Heart left ventricle (tissue), 16 donors: ENCODE measurements at regions not wholly inside any gene's neighbourhood (a gene's known extent, or its start where the extent isn't known, plus 50 kb on each side); places are given as distances from the start of the nearest gene placed in this dataset.
"Not testable (repeated sequence)": the region's sequence is repeated elsewhere in the genome, so short reads cannot be mapped to it uniquely, and the experiment has no call there.

Experiments
- ATAC-seq, 4 donors: fragments of 200-7000 bp; cut with Tn5 transposase; one replicate each; pipeline ENCODE4 v1.9.1; 2020 to 2022; ENCODE audit warnings: moderate library complexity in 4 of 4, mild to moderate bottlenecking in 3 of 4, moderate number of reproducible peaks in 1 of 4
- DNase-seq, 5 donors: peaks; one replicate each; pipeline ENCODE4 v3.0.0-alpha.2; 2020
- H3K27ac ChIP-seq, 12 donors: fragments of 200-600 bp; sonication (generic) in 4 of 12; one replicate each; pipeline versions ENCODE4 v1.5.0 to v1.8.0; 2016 to 2022; ENCODE audit warnings: mild to moderate bottlenecking in 2 of 12
- H3K27me3 ChIP-seq, 9 donors: fragments of 200-600 bp; sonication (generic) in 2 of 9; one replicate each; pipeline versions ENCODE4 v1.5.1 to v1.8.0; 2016 to 2022; ENCODE audit warnings: mild to moderate bottlenecking in 3 of 9
- H3K36me3 ChIP-seq, 9 donors: fragments of 200-600 bp; sonication (generic) in 2 of 9; one replicate each; pipeline versions ENCODE4 v1.5.0 to v1.8.0; 2018 to 2022; ENCODE audit warnings: mild to moderate bottlenecking in 2 of 9
- H3K4me1 ChIP-seq, 12 donors: fragments of 200-600 bp; sonication (generic) in 4 of 12; one replicate each; pipeline versions ENCODE4 v1.5.0 to v1.8.0; 2016 to 2022; ENCODE audit warnings: mild to moderate bottlenecking in 3 of 12
- H3K4me3 ChIP-seq, 12 donors: fragments of 200-600 bp; sonication (generic) in 4 of 12; one replicate each; pipeline versions ENCODE4 v1.5.0 to v1.8.0; 2017 to 2022; ENCODE audit warnings: mild to moderate bottlenecking in 9 of 12, moderate library complexity in 4 of 12
- H3K9me3 ChIP-seq, 12 donors: fragments of 200-600 bp; sonication (generic) in 4 of 12; one replicate each; pipeline versions ENCODE4 v1.5.0 to v1.8.0; 2016 to 2022; ENCODE audit warnings: mild to moderate bottlenecking in 1 of 12
- CTCF ChIP-seq, 12 donors: fragments of 200-600 bp; sonication (generic) in 4 of 12; IDR thresholded peaks; one replicate each; pipeline versions ENCODE4 v1.5.0 to v1.8.0; 2018 to 2022; ENCODE audit warnings: antibody characterized with exemption in 12 of 12, mild to moderate bottlenecking in 5 of 12
- POLR2A ChIP-seq, 2 donors: fragments of 450-650 bp; IDR thresholded peaks; one replicate each; pipeline ENCODE4 v1.6.1; 2017; ENCODE audit warnings: antibody characterized with exemption in 2 of 2, mild to moderate bottlenecking in 2 of 2, moderate library complexity in 2 of 2
- WGBS, 4 donors: extraction: QIAGEN DNeasy Blood & Tissue Kit in 2 of 4; methylation state at CpG; one replicate each; pipeline versions ENCODE4 v1.1.5 to v1.1.7; 2013 to 2018; 5-methylcytosine and 5-hydroxymethylcytosine counted together
- intact Hi-C, 10 donors: fragments of 100-400 bp; cut with DNase I; formaldehyde crosslinking; loops; one replicate each; pipeline versions ENCODE4 v1.11.1 to v1.14.2; 2022
- donor health status: ischemic (EF 13 %, LVEDD 7.1; RV severe dilation, severe dysfunction).
- donor health status: healthy with polysubstance abuse.
- donor health status: DM: no; HTN: yes; CAD: no.
- donor health status: DM: no; HTN: no; CAD: no.
- donor health status: ischemic (EF 25% LVEDD 6.9; RV normal size, moderate dysfunction).
- donor health status: ischemic (EF 25% LVEDD 5.7; RV mildly dilated, moderate dysfunction).
- donor health status: healthy.
- donor health status: DM: yes; HTN: yes; CAD: no.
- donor health status: ischemic (EF 35%, LVEDD 5.7; RV mildly dilated, moderate dysfunction).
- donor health status: nonischemic (EF 11% LVEDD 7.7; RV severe dilation, severe dysfunction).
- donor health status: DM: yes; HTN: yes; CAD: no.
- donor health status: PGD.
- donor health status: ischemic (EF 29% LVEDD 5.4; RV normal size, mild dysfunction).
- donor health status: nonischemic (EF 23%, LVEDD 6.1; RV moderate dilation, normal function).

GRCh38 chr15:30783019-30783418 lies 120.7 kb upstream of the FAN1 start:
- DNase-seq (no peak), ATAC-seq (no peak)
- TF ChIP-seq CTCF (IDR thresholded peaks at IDR 0.05) = no peak
- no peak for TF ChIP-seq POLR2A (IDR thresholded peaks at IDR 0.05)
- WGBS, 4 donors = 92 to 97% (median 95%) methylated on average over 17 of the region's 17 CpGs
- H3K9me3 ChIP-seq = no peaks in the 10 kb centered on the region
- intact Hi-C loops = loop anchor here in 1 of 10 donors (10.0 kb wide), 1 partner anchor 102 kb away; no protein-coding TSS in a partner anchor
- H3K27me3 ChIP-seq = no peaks in the 10 kb centered on the region
- H3K36me3 ChIP-seq = no peaks in the 10 kb centered on the region
- no peaks in the 10 kb centered on the region for H3K4me1 ChIP-seq
- no peak overlapping the region for H3K27ac ChIP-seq
- H3K4me3 ChIP-seq = no peak overlapping the region

- Histone ChIP-seq H3K4me1 (no peaks in the 10 kb centered on the region), H3K4me3 (no peak overlapping the region), H3K27ac (no peak overlapping the region), H3K9me3 (no peaks in the 10 kb centered on the region), H3K27me3 (no peaks in the 10 kb centered on the region), H3K36me3 (no peaks in the 10 kb centered on the region)
- TF ChIP-seq POLR2A (IDR thresholded peaks at IDR 0.05) = no peak
- TF ChIP-seq CTCF (IDR thresholded peaks at IDR 0.05) = no peak
- intact Hi-C loops = loop anchor here in 1 of 10 donors (10.0 kb wide), 1 partner anchor 96 kb away; no protein-coding TSS in a partner anchor
- no peak for ATAC-seq
- no peak for DNase-seq
These were observed 115.1 kb upstream of the FAN1 start for GRCh38 chr15:30788595-30788994.

DNA sequence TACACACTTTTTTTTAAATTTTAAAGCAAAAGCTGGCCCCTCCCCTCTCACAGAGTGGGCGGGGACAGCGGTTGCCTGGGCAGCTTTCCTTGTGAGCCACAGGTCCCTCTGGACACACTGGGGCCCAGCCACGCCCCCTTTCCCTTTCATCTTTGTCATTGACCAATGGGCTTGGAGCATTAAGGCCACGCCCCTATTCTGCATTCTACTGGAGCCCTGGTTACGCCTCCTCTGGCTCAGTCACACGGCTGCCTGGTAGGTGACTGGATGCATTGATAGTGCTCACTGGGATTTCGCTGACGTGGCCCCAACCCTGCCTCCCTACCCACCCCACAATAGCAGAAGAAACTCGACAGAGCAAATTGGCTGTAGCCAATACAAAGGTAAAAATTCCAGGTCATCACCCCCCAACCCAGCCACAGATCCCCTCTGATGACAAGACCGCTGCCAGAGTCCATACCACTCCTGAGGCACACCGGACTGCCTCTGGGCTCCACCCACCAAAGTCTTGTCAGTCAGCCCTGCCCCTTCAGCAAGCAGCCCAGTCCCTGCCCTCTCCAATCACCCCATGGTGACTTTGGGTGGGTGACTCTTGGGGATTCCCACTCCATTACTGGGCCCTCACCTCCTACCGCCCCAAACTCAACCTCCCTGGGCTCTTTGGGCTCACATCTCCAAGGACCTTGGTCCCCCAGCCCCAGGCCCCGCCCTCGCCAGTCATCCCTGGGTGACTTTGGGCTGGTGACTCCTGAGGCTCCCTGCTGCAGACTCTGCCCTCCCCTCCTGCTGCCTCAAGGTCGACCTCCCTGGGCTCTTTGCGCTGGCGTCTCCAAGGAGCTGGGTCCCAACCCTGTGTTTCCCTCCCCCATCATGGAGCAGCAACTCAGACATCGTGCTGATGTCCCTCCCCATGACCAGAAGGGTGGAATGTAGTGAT lies 112.2 kb upstream of the FAN1 start:
- no peak overlapping the region for H3K4me3 ChIP-seq
- no peaks in the 10 kb centered on the region for H3K4me1 ChIP-seq
- no peak for DNase-seq
- ATAC-seq = no peak
- WGBS, 4 donors = 92 to 94% (median 93%) methylated on average over 18 of the region's 18 CpGs
- no peaks in the 10 kb centered on the region for H3K36me3 ChIP-seq
- no peaks in the 10 kb centered on the region for H3K9me3 ChIP-seq
- TF ChIP-seq CTCF (IDR thresholded peaks at IDR 0.05) = no peak
- H3K27ac ChIP-seq = no peak overlapping the region
- intact Hi-C loops = no loop called here
- no peaks in the 10 kb centered on the region for H3K27me3 ChIP-seq

DNA sequence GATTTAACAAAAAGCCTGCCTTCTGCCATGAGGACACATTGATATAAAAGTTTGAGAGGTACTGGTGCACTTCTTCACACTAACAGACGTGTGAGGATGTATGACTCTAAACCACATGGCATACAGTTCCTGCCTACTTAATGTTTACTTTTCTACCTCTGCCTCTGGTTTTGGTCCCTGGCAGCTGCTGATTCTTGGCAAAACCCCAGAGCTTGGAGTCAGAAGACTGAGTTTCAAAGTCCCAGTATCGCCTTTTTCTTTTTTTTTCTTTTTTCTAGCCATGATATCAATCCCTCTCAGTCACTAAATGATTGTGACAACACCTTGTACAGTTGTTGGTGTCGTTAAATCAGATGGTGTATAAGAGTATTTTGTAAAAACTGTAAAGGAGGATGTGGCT lies 110.9 kb upstream of the FAN1 start:
- 68 to 79% (median 69%) methylated on average over 3 of the region's 3 CpGs for WGBS, 4 donors
- ATAC-seq, H3K4me3 ChIP-seq, DNase-seq, intact Hi-C loops, H3K27me3 ChIP-seq, H3K4me1 ChIP-seq, H3K36me3 ChIP-seq, H3K9me3 ChIP-seq, H3K27ac ChIP-seq: not testable (repeated sequence)
